Ovary (tissue), 3 donors: ENCODE measurements at regions not wholly inside any gene's neighbourhood (a gene's known extent, or its start where the extent isn't known, plus 50 kb on each side); places are given as distances from the start of the nearest gene placed in this dataset.

Source experiments
- EP300 ChIP-seq: sonication (generic); formaldehyde crosslinking; IDR thresholded peaks from one replicate; pipeline ENCODE4 v1.6.1; 2017; ENCODE audit warnings: antibody characterized with exemption
- POLR2A ChIP-seq: fragments of 450-650 bp; IDR thresholded peaks from one replicate; pipeline ENCODE4 v1.6.1; 2017; ENCODE audit warnings: antibody characterized with exemption, mild to moderate bottlenecking, moderate library complexity
- TF ChIP-seq, protein P1 (sequence below), 3 donors: fragments of 450-650 bp in 2 of 3; fragments of 200-600 bp in 1 of 3; IDR thresholded peaks; one replicate each; pipeline versions ENCODE4 v1.5.1 to v1.8.0; 2016 to 2022; ENCODE audit warnings: antibody characterized with exemption in 3 of 3, mild to moderate bottlenecking in 1 of 3
- donor health status: DM: no; HTN: no; CAD: no.

GRCh38 chr2:42932271-42933151 lies 140.1 kb upstream of the HAAO start:
- TF ChIP-seq, protein P1, sequence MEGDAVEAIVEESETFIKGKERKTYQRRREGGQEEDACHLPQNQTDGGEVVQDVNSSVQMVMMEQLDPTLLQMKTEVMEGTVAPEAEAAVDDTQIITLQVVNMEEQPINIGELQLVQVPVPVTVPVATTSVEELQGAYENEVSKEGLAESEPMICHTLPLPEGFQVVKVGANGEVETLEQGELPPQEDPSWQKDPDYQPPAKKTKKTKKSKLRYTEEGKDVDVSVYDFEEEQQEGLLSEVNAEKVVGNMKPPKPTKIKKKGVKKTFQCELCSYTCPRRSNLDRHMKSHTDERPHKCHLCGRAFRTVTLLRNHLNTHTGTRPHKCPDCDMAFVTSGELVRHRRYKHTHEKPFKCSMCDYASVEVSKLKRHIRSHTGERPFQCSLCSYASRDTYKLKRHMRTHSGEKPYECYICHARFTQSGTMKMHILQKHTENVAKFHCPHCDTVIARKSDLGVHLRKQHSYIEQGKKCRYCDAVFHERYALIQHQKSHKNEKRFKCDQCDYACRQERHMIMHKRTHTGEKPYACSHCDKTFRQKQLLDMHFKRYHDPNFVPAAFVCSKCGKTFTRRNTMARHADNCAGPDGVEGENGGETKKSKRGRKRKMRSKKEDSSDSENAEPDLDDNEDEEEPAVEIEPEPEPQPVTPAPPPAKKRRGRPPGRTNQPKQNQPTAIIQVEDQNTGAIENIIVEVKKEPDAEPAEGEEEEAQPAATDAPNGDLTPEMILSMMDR (IDR thresholded peaks at IDR 0.05) = no peak
- TF ChIP-seq POLR2A = no peak
- TF ChIP-seq EP300 = no peak
